ENCODE measurements at regions not wholly inside any gene's neighbourhood (a gene's known extent, or its start where the extent isn't known, plus 50 kb on each side); places are given as distances from the start of the nearest gene placed in this dataset.

- TF ChIP-seq POLR2AphosphoS5 (IDR thresholded peaks at IDR 0.05; ENCODE audit: low read depth, low read length) (no peak), POLR2A (IDR thresholded peaks at IDR 0.05; ENCODE audit: low read depth, low read length) (no peak), TAF1 (IDR thresholded peaks at IDR 0.05; ENCODE audit: low read depth, low read length) (no peak), POU2F2 (IDR thresholded peaks at IDR 0.05; ENCODE audit: low read depth, low read length) (no peak)
Observed at GRCh38 chr19:13598098-13598497, 91.8 kb upstream of the CACNA1A start.

Data from GM12891 (cell line).